Thyroid gland (tissue), 4 donors: ENCODE measurements at regions not wholly inside any gene's neighbourhood (a gene's known extent, or its start where the extent isn't known, plus 50 kb on each side); places are given as distances from the start of the nearest gene placed in this dataset.

Experiments
- POLR2A ChIP-seq, 2 donors: fragments of 450-650 bp; IDR thresholded peaks; one replicate each; pipeline ENCODE4 v1.6.1; 2017; ENCODE audit warnings: antibody characterized with exemption in 2 of 2, mild to moderate bottlenecking in 2 of 2, moderate library complexity in 1 of 2
- TF ChIP-seq, protein P1 (sequence below), 6 experiments: fragments of 200-600 bp in 3 of 6; fragments of 450-650 bp in 3 of 6; sonication (generic) in 3 of 6; IDR thresholded peaks; one replicate each; pipeline ENCODE4 v1.5.1; 2016 to 2019; ENCODE audit warnings: antibody characterized with exemption in 6 of 6, mild to moderate bottlenecking in 2 of 6, inconsistent platforms in 1 of 6, moderate library complexity in 1 of 6

DNA sequence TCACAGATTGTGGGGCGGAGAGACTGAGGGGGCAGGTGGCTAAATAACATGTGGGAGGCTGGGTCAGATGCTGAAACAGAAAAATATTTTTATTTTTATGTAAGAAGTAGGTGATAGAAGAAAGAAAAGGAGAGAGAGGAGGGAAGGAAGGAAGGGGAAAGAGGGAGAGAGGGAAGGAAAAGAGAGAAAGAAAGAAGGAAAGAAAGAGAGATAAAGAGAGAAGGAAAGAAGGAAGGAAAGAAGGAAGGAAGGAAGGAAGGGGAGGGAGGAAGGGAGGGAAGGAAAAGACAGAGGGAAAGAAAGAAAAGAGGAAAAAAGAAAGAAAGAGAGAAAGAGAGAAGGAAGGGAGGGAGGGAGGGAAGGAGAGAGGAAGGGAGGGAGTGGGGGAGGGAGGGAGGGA is 224.9 kb downstream of the UQCRFS1 start:
- TF ChIP-seq, protein P1, sequence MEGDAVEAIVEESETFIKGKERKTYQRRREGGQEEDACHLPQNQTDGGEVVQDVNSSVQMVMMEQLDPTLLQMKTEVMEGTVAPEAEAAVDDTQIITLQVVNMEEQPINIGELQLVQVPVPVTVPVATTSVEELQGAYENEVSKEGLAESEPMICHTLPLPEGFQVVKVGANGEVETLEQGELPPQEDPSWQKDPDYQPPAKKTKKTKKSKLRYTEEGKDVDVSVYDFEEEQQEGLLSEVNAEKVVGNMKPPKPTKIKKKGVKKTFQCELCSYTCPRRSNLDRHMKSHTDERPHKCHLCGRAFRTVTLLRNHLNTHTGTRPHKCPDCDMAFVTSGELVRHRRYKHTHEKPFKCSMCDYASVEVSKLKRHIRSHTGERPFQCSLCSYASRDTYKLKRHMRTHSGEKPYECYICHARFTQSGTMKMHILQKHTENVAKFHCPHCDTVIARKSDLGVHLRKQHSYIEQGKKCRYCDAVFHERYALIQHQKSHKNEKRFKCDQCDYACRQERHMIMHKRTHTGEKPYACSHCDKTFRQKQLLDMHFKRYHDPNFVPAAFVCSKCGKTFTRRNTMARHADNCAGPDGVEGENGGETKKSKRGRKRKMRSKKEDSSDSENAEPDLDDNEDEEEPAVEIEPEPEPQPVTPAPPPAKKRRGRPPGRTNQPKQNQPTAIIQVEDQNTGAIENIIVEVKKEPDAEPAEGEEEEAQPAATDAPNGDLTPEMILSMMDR (IDR thresholded peaks at IDR 0.05), result no peak
- no peak for TF ChIP-seq POLR2A (IDR thresholded peaks at IDR 0.05)
